Neuronal stem cell (in vitro differentiated cells): ENCODE measurements at regions not wholly inside any gene's neighbourhood (a gene's known extent, or its start where the extent isn't known, plus 50 kb on each side); places are given as distances from the start of the nearest gene placed in this dataset.
"Not testable (repeated sequence)": the region's sequence is repeated elsewhere in the genome, so short reads cannot be mapped to it uniquely, and the experiment has no call there.

ENCODE experiments used
- DNase-seq: peaks from one replicate; pipeline ENCODE4 v3.0.0-alpha.2; 2013; ENCODE audit warnings: low spot score
- H2AFZ ChIP-seq: one replicate; pipeline ENCODE4 v1.6.1; 2013; ENCODE audit warnings: mild to moderate bottlenecking, low read length, inconsistent platforms
- H2AK5ac ChIP-seq: 2 replicates; pipeline ENCODE4 v1.6.1; 2013; ENCODE audit warnings: low read depth, mild to moderate bottlenecking, inconsistent platforms, low read length, moderate library complexity, mixed read lengths
- H2BK120ac ChIP-seq: 2 replicates; pipeline ENCODE4 v1.6.1; 2013; ENCODE audit warnings: low read depth, mild to moderate bottlenecking, inconsistent platforms, low read length, moderate library complexity, mixed read lengths
- H2BK12ac ChIP-seq: one replicate; pipeline ENCODE4 v1.6.1; 2013; ENCODE audit warnings: low read length, inconsistent platforms
- H2BK15ac ChIP-seq: 2 replicates; pipeline ENCODE4 v1.6.1; 2013; ENCODE audit warnings: mild to moderate bottlenecking, low read length, inconsistent platforms, mixed read lengths
- H2BK5ac ChIP-seq: one replicate; pipeline ENCODE4 v1.6.1; 2013; ENCODE audit warnings: inconsistent platforms, mild to moderate bottlenecking, low read length, moderate library complexity
- H3K14ac ChIP-seq: one replicate; pipeline ENCODE4 v1.6.1; 2013; ENCODE audit warnings: low read length, inconsistent platforms
- H3K18ac ChIP-seq: 2 replicates; pipeline ENCODE4 v1.6.1; 2013; ENCODE audit warnings: low read length, inconsistent platforms
- H3K23ac ChIP-seq: 2 replicates; pipeline ENCODE4 v1.6.1; 2013; ENCODE audit warnings: low read depth, mild to moderate bottlenecking, mixed read lengths, low read length, inconsistent platforms; ENCODE audit not compliant: poor library complexity
- H3K27ac ChIP-seq: replicated peaks from 3 replicates; pipeline ENCODE4 v1.5.1; 2013; ENCODE audit warnings: low read length, inconsistent platforms
- H3K27me3 ChIP-seq, 3 experiments: 2 replicates each; pipeline ENCODE4 v1.6.1; 2013; ENCODE audit warnings: low read length in 3 of 3, mild to moderate bottlenecking in 2 of 3, inconsistent platforms in 1 of 3, low read depth in 1 of 3, mixed read lengths in 1 of 3, moderate library complexity in 1 of 3; ENCODE audit not compliant: control insufficient read depth in 3 of 3, insufficient read depth in 3 of 3
- H3K36me3 ChIP-seq, 2 donors: replicated peaks in 1 of 2; 2 replicates each; pipeline ENCODE4 v1.6.1; 2013; ENCODE audit warnings: low read length in 2 of 2; ENCODE audit not compliant: control insufficient read depth in 2 of 2, insufficient read depth in 2 of 2
- H3K4ac ChIP-seq: 2 replicates; pipeline ENCODE4 v1.6.1; 2013; ENCODE audit warnings: inconsistent platforms, mild to moderate bottlenecking, low read length, moderate library complexity
- H3K4me1 ChIP-seq, 2 donors: 1 replicate in 1 of 2; 2 replicates in 1 of 2; pipeline ENCODE4 v1.6.1; 2013; ENCODE audit warnings: low read length in 2 of 2, low read depth in 1 of 2; ENCODE audit not compliant: control insufficient read depth in 2 of 2, insufficient read depth in 1 of 2
- H3K4me2 ChIP-seq: one replicate; pipeline ENCODE4 v1.6.1; 2013; ENCODE audit warnings: mild to moderate bottlenecking, low read length, inconsistent platforms; ENCODE audit not compliant: insufficient read depth, poor library complexity, severe bottlenecking
- H3K4me3 ChIP-seq, 2 donors: 2 replicates each; pipeline ENCODE4 v1.5.1; 2013; ENCODE audit warnings: low read length in 2 of 2, mild to moderate bottlenecking in 2 of 2, inconsistent platforms in 1 of 2, moderate library complexity in 1 of 2
- H3K79me1 ChIP-seq: one replicate; pipeline ENCODE4 v1.6.1; 2013; ENCODE audit warnings: low read depth, mild to moderate bottlenecking, inconsistent platforms, low read length, moderate library complexity
- H3K9ac ChIP-seq: one replicate; pipeline ENCODE4 v1.6.1; 2013; ENCODE audit warnings: mild to moderate bottlenecking, low read depth, low read length, inconsistent platforms; ENCODE audit not compliant: poor library complexity
- H3K9me3 ChIP-seq, 2 donors: replicated peaks in 1 of 2; 2 replicates each; pipeline versions ENCODE3 to v1.6.1; 2013; ENCODE audit warnings: low read length in 2 of 2, mild to moderate bottlenecking in 2 of 2, inconsistent platforms in 1 of 2, low read depth in 1 of 2, mixed read lengths in 1 of 2, moderate library complexity in 1 of 2; ENCODE audit not compliant: control insufficient read depth in 2 of 2, insufficient read depth in 1 of 2
- H4K8ac ChIP-seq: one replicate; pipeline ENCODE4 v1.6.1; 2013; ENCODE audit warnings: low read depth, mild to moderate bottlenecking, inconsistent platforms, low read length, moderate library complexity
- H4K91ac ChIP-seq: one replicate; pipeline ENCODE4 v1.6.1; 2013; ENCODE audit warnings: low read length, low read depth, mild to moderate bottlenecking, inconsistent platforms; ENCODE audit not compliant: poor library complexity
- WGBS, 2 donors: extraction: QIAGEN DNeasy Blood & Tissue Kit; methylation state at CpG; one replicate each; pipeline ENCODE4 v1.1.7; 2013; ENCODE audit warnings: missing lambda C conversion rate in 2 of 2, mixed read lengths in 1 of 2; ENCODE audit not compliant: insufficient read length in 2 of 2, insufficient replicate concordance in 1 of 2; ENCODE audit errors: extremely low coverage in 2 of 2; 5-methylcytosine and 5-hydroxymethylcytosine counted together

DNA sequence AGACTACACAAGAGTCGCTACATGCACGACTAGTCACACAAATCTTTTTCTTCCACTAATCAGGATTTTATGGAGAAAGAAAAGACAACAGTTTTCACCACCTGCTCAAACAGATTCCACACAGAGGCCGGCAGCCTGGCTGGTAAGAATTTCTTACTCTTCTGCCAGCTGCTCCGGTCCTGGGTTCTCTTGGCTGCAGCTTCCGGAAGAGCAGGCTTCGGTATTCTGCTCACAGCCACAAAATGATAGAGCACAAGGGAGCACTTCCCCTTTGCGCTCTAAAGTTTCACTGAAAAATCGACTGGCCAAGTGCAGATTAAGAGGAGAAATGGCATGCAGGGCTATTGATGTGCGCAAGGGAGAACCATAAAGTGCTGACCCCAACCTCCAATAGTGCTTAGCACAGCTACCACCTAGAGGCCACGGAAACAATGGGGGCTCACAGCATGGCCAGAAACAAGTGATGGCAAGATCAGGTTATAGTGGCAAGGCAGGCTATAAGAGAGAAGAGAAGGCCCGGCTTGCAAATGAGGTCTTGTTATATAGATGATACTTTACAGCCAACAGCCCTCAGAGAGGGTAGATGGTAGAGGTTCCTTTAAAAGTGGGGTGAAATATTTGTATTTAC, 114.2 kb upstream of the ACBD5 start:
- H3K27me3 ChIP-seq, H3K23ac ChIP-seq, H3K4me2 ChIP-seq, H2BK5ac ChIP-seq, H3K14ac ChIP-seq, H4K91ac ChIP-seq, H2BK120ac ChIP-seq, H3K4me3 ChIP-seq, H3K9me3 ChIP-seq, H3K36me3 ChIP-seq, H2AK5ac ChIP-seq, H3K4ac ChIP-seq, H2BK12ac ChIP-seq, H2BK15ac ChIP-seq, H3K18ac ChIP-seq, H4K8ac ChIP-seq, H3K79me1 ChIP-seq, DNase-seq, H3K4me1 ChIP-seq, H3K27ac ChIP-seq, H3K9ac ChIP-seq: not testable (repeated sequence)
- no CpG with 5 or more reads among the region's 11 CpGs for WGBS, 2 donors
- peak overlapping the region; percentile 49 for H2AFZ ChIP-seq

DNA sequence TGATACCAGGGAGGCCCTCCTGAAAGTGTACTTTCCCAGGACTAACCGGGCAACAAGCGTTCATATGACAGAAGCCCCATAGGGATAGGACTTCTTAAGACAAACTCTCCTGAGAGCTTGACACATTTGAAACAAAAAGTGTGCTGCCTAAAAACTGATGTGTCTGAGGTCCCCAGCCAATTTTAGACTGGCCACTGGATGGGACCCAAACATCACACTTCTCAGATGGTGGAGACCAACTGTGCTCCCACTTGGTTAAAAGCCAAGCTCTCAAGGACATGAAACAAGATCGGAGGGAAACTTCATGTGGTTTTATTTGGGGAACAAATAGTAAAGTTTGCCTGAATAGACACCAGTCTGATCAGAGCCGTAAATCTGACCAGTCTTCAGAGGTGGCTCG, 113.5 kb upstream of the ACBD5 start:
- not testable (repeated sequence) for H2BK12ac ChIP-seq, H3K4me1 ChIP-seq, H2BK120ac ChIP-seq, H3K14ac ChIP-seq, H2BK15ac ChIP-seq, H3K4ac ChIP-seq, H3K9ac ChIP-seq, H2AK5ac ChIP-seq, H3K4me2 ChIP-seq, H2AFZ ChIP-seq, H3K4me3 ChIP-seq, H4K91ac ChIP-seq, H4K8ac ChIP-seq, H3K36me3 ChIP-seq, H3K79me1 ChIP-seq, H3K9me3 ChIP-seq, H3K23ac ChIP-seq, H3K27me3 ChIP-seq, H3K27ac ChIP-seq, H3K18ac ChIP-seq, H2BK5ac ChIP-seq, DNase-seq
- no CpG with 5 or more reads among the region's 5 CpGs for WGBS, 2 donors

DNA sequence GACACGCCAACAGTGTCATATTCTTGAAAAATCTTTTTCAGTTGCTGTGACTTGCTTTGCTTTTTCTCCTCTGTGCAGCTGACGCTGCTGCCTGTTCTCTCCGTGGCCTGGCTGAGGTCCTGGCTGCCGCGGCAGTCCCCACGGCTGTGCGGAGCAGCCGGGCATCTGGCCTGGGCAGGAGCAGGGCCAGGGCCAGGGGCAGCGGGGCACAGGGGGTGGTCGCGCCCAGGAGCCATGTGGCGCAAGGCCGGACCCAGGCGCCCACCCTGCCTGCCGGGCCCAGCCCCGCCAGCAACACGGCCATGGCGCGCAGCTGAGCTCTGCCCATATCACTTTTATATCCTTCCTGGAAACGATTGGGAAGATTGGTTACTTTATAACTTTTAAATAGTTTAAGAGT, 109.4 kb upstream of the ACBD5 start:
- H3K4me3 ChIP-seq = no peak overlapping the region
- no peak overlapping the region for H3K4ac ChIP-seq
- H3K4me2 ChIP-seq = no peak overlapping the region
- H3K36me3 ChIP-seq = no peaks in the 10 kb centered on the region
- peaks cover 0 to 5% of the 10 kb centered on the region in 2 donors for H3K4me1 ChIP-seq
- no peak overlapping the region for H2BK12ac ChIP-seq
- no peak overlapping the region for H2BK15ac ChIP-seq
- H3K27ac ChIP-seq = no peak overlapping the region
- no peak overlapping the region for H2BK120ac ChIP-seq
- DNase-seq = no peak
- H2BK5ac ChIP-seq = no peak overlapping the region
- H3K79me1 ChIP-seq = no peaks in the 10 kb centered on the region
- H3K27me3 ChIP-seq = no peaks in the 10 kb centered on the region
- no peak overlapping the region for H3K14ac ChIP-seq
- no peak overlapping the region for H4K91ac ChIP-seq
- no peak overlapping the region for H2AFZ ChIP-seq
- no CpG with 5 or more reads among the region's 20 CpGs for WGBS, 2 donors
- no peak overlapping the region for H3K23ac ChIP-seq
- H3K9ac ChIP-seq = peak overlapping the region; percentile 37
- no peak overlapping the region for H4K8ac ChIP-seq
- no peak overlapping the region for H3K18ac ChIP-seq
- no peaks in the 10 kb centered on the region for H3K9me3 ChIP-seq
- no peak overlapping the region for H2AK5ac ChIP-seq

DNA sequence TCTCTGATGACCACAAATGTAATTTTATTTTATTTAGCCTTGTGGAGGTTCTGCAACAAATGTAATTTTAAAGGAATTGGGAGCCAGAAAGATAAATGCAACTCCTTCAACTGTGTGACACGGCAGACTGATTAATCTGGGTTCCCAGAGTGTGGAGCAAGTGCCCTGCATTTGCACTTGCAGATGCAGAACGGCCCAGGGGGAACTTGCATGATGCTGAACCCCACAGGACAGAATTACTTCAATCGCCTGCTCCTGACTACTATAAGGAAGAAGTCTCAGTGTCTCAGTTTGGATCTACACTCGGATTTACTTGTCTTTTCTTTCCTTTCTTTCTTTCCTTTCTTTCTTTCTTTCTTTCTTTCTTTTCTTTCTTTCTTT, 107.2 kb upstream of the ACBD5 start:
- not testable (repeated sequence) for H2BK5ac ChIP-seq, H3K27me3 ChIP-seq, H2AK5ac ChIP-seq, H2BK12ac ChIP-seq, H3K27ac ChIP-seq, H4K8ac ChIP-seq, H3K18ac ChIP-seq, H3K4me1 ChIP-seq, H4K91ac ChIP-seq, H3K23ac ChIP-seq, H2BK120ac ChIP-seq, H3K9ac ChIP-seq, H3K36me3 ChIP-seq, DNase-seq, H2BK15ac ChIP-seq, H3K79me1 ChIP-seq, H2AFZ ChIP-seq, H3K4me3 ChIP-seq, H3K4me2 ChIP-seq, H3K4ac ChIP-seq, H3K9me3 ChIP-seq, H3K14ac ChIP-seq
- WGBS, 2 donors = no CpG with 5 or more reads among the region's 4 CpGs
